GM12865 (cell line): ENCODE measurements at regions not wholly inside any gene's neighbourhood (a gene's known extent, or its start where the extent isn't known, plus 50 kb on each side); places are given as distances from the start of the nearest gene placed in this dataset.

ENCODE experiments used
- DNase-seq: peaks from one replicate; pipeline ENCODE4 v3.0.0; 2010; ENCODE audit warnings: low read depth
- H3K4me3 ChIP-seq: 2 replicates; pipeline ENCODE4 v1.5.1; 2011; ENCODE audit warnings: mild to moderate bottlenecking, low read depth, low read length, control low read depth
- TF ChIP-seq, protein P1 (sequence below): IDR thresholded peaks from 2 replicates; pipeline ENCODE4 v1.5.1; 2011; ENCODE audit warnings: low read length, control low read depth, low read depth, inconsistent platforms; ENCODE audit not compliant: insufficient read depth; ENCODE audit errors: missing control alignments

DNA sequence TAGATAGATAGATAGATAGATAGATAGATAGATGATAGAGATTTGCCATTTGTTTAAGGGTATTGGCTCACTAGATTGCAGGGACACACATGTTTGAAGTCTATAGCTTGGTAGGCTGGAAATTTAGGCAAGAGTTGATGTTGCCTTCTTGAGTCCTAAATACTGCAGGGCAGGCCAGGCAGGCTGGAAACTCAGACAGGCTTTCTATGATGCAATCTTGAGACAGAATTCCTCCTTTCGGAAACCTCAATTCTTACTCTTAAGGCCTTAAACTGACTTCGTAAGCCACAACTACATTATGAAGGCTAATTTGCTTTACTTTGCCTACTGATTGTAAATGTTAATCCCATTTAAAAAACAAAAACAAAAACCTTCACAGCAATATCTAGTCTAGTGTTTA is 322.9 kb upstream of the AKR1E2 start:
- H3K4me3 ChIP-seq, result no peak overlapping the region
- TF ChIP-seq, protein P1, sequence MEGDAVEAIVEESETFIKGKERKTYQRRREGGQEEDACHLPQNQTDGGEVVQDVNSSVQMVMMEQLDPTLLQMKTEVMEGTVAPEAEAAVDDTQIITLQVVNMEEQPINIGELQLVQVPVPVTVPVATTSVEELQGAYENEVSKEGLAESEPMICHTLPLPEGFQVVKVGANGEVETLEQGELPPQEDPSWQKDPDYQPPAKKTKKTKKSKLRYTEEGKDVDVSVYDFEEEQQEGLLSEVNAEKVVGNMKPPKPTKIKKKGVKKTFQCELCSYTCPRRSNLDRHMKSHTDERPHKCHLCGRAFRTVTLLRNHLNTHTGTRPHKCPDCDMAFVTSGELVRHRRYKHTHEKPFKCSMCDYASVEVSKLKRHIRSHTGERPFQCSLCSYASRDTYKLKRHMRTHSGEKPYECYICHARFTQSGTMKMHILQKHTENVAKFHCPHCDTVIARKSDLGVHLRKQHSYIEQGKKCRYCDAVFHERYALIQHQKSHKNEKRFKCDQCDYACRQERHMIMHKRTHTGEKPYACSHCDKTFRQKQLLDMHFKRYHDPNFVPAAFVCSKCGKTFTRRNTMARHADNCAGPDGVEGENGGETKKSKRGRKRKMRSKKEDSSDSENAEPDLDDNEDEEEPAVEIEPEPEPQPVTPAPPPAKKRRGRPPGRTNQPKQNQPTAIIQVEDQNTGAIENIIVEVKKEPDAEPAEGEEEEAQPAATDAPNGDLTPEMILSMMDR, result no peak
- no peak for DNase-seq

DNA sequence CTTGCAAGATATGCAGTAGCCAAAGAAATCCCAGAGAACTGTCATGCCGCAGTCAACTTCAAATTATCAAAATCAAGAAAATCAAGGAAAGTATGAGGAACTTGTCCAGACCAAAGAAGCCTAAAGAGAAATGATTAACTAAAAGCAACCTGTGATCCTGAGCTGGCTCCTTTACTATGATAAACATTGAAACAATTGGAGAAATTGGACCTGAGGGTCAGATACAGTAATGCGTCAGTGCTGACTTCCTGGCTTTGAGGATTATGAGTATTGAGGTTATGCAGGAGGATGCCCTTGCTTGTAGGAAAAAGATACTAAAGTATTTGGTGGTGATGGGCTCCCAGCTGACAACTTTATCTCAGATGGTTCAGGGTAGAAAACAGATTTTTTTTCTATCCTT is 324.7 kb upstream of the AKR1E2 start:
- DNase-seq, result no peak
- TF ChIP-seq, protein P1, result no peak
- H3K4me3 ChIP-seq, result no peak overlapping the region

DNA sequence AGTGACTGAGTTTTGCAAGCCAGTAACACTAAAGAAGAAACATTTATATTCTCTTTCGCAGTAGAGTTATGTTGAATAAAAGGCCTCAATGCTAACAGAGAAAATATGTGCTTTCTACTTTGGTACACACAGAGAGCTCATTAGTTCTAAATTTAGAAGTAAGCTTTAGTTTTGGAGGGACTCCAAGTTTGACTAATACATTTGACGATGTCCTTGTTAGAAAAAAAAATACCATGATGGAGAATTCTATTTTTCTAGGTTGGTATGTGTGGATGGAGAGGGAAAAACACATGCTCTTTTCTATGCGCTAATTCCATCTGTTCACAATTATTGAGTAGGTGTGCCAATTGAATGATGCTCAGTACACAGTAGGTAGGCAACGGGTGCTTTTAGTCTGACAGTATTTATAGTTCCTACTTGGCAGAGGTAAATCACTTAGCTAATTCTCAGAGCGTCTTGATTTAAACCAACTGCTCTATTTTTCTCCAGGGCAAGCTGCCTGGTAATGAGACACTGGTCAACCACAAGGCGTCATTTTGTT is 327.2 kb upstream of the AKR1E2 start:
- DNase-seq, result no peak
- TF ChIP-seq, protein P1, result no peak
- no peak overlapping the region for H3K4me3 ChIP-seq

DNA sequence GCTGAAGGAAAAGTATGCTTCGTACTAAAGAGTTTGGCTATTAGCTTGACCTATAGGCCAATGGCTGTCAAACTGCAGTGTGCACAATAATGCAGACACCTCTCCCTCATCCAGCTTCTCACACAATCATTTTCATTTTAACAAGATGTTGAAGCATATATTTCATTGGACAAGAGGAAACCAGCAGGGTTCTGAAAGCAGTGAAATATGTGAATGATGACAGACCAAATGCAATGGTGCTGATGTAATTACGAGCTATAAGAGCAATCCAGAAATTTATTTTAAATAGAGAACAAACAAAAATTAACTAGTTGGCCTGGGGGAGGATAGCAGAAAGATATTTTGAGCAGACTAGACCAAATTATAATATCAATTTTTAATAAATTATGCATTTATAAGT is 331.5 kb upstream of the AKR1E2 start:
- H3K4me3 ChIP-seq, result no peak overlapping the region
- TF ChIP-seq, protein P1, result no peak
- DNase-seq, result no peak

- TF ChIP-seq, protein P1, result no peak
- DNase-seq, result no peak
- H3K4me3 ChIP-seq, result no peak overlapping the region
Measured at GRCh38 chr10:4492202-4492601, 333.8 kb upstream of the AKR1E2 start.

DNA sequence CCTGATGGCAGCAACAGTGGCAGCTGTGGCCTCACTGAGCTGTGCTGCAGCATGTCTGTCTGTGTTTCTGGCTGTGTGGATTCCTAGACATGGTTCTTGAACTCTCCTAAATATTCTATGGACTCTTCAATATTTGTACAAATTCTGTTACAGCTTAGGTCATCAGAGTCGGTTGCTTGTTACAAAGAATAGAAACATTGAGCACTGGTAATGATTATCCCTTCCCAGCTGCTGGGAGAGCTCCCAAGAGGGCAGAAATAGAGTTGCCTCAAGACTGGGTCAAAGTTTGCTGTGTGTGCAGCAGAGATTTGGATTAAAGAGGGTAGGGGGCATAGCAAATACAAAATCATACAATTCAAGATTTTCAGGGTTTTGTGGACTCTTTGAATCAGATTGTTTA is 337.1 kb upstream of the AKR1E2 start:
- no peak overlapping the region for H3K4me3 ChIP-seq
- TF ChIP-seq, protein P1, result no peak
- no peak for DNase-seq

DNA sequence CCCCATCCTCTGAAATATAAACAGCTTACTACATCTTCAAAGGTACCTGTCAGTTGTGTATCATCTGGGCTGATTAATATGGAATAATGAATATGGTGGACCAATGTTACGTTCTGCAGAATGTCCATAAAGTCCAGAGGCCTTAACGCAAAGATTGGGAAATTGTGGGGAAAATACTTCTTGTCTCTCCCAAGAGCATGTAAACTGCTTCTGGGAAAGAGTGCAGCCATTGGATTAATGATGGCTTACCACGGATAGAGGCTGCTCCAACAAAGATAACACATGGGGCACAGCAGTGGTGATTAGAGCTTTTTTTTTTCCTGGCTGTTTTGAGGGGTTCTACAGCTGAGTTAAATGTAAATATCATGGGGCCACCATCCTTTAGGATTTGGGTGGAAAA is 340.4 kb upstream of the AKR1E2 start:
- no peak for DNase-seq
- TF ChIP-seq, protein P1, result no peak

More for the DNA sequence above, 340.4 kb upstream of the AKR1E2 start:
- no peak overlapping the region for H3K4me3 ChIP-seq
